ENCODE measurements at regions not wholly inside any gene's neighbourhood (a gene's known extent, or its start where the extent isn't known, plus 50 kb on each side); places are given as distances from the start of the nearest gene placed in this dataset.

- no peak for TF ChIP-seq PBX3 (CRISPR knock-in tag; IDR thresholded peaks at IDR 0.05)
- TF ChIP-seq ZSCAN18 (tag by site-specific recombination; IDR thresholded peaks at IDR 0.05), result no peak
- TF ChIP-seq ZNF660 (tag by site-specific recombination; IDR thresholded peaks at IDR 0.05), result no peak
- no peak for TF ChIP-seq ZNF76 (tag by site-specific recombination; IDR thresholded peaks at IDR 0.05; ENCODE audit: borderline replicate concordance, low read depth)
- TF ChIP-seq KLF16 (tag by site-specific recombination; IDR thresholded peaks at IDR 0.05), result no peak
- TF ChIP-seq CTCF (tag by site-specific recombination; IDR thresholded peaks at IDR 0.05), result no peak
- TF ChIP-seq MYNN (tag by site-specific recombination; IDR thresholded peaks at IDR 0.05; ENCODE audit: borderline replicate concordance), result no peak
These were observed 645.7 kb downstream of the PRR16 start for GRCh38 chr5:121109817-121110216.
